MM.1S (cell line): ENCODE measurements at regions not wholly inside any gene's neighbourhood (a gene's known extent, or its start where the extent isn't known, plus 50 kb on each side); places are given as distances from the start of the nearest gene placed in this dataset.
"Not testable (repeated sequence)": the region's sequence is repeated elsewhere in the genome, so short reads cannot be mapped to it uniquely, and the experiment has no call there.

Experiments used
- DNase-seq: peaks from one replicate; pipeline ENCODE4 v3.0.0-alpha.2; 2015
- H2AFZ ChIP-seq: fragments of 300-600 bp; sonication (generic); 2 replicates; pipeline ENCODE4 v1.6.0; 2016; ENCODE audit warnings: antibody characterized with exemption, low read length
- H3F3A ChIP-seq: fragments of 300-600 bp; sonication (generic); 2 replicates; pipeline ENCODE4 v1.6.1; 2016; ENCODE audit warnings: mild to moderate bottlenecking, antibody characterized with exemption, low read length, moderate library complexity, mixed read lengths; ENCODE audit not compliant: insufficient read depth
- H3K27ac ChIP-seq: fragments of 300-600 bp; sonication (generic); 2 replicates; pipeline ENCODE4 v1.5.1; 2016; ENCODE audit warnings: mild to moderate bottlenecking, low read length
- H3K27me3 ChIP-seq: fragments of 300-600 bp; sonication (generic); replicated peaks from 2 replicates; pipeline ENCODE4 v1.6.0; 2016; ENCODE audit warnings: low read length; ENCODE audit not compliant: insufficient read depth
- H3K36me3 ChIP-seq: fragments of 300-600 bp; sonication (generic); replicated peaks from 2 replicates; pipeline ENCODE4 v1.6.1; 2016; ENCODE audit warnings: mild to moderate bottlenecking, low read length, mixed read lengths; ENCODE audit not compliant: insufficient read depth
- H3K4me1 ChIP-seq: fragments of 300-600 bp; sonication (generic); 2 replicates; pipeline ENCODE4 v1.6.1; 2016; ENCODE audit warnings: low read length, mixed read lengths
- H3K4me2 ChIP-seq: fragments of 300-600 bp; sonication (generic); 2 replicates; pipeline ENCODE4 v1.6.0; 2016; ENCODE audit warnings: low read depth, low read length
- H3K4me3 ChIP-seq: fragments of 300-600 bp; sonication (generic); 2 replicates; pipeline ENCODE4 v1.5.1; 2016; ENCODE audit warnings: low read length, mixed read lengths
- H3K79me2 ChIP-seq: fragments of 300-600 bp; sonication (generic); 2 replicates; pipeline ENCODE4 v1.6.1; 2016; ENCODE audit warnings: mixed run types, low read length, mixed read lengths
- H3K9ac ChIP-seq: fragments of 300-600 bp; sonication (generic); 2 replicates; pipeline ENCODE4 v1.6.1; 2016; ENCODE audit warnings: low read length, mixed read lengths
- H3K9me2 ChIP-seq: fragments of 300-600 bp; sonication (generic); replicated peaks from 2 replicates; pipeline ENCODE4 v1.6.1; 2016; ENCODE audit warnings: mild to moderate bottlenecking, low read length, mixed read lengths; ENCODE audit not compliant: insufficient read depth
- H3K9me3 ChIP-seq: fragments of 300-600 bp; sonication (generic); replicated peaks from 2 replicates; pipeline ENCODE4 v1.6.1; 2016; ENCODE audit warnings: mild to moderate bottlenecking, low read length, mixed read lengths; ENCODE audit not compliant: insufficient read depth
- H4K20me1 ChIP-seq: fragments of 300-600 bp; sonication (generic); 2 replicates; pipeline ENCODE4 v1.6.1; 2016; ENCODE audit warnings: mild to moderate bottlenecking, low read length, moderate library complexity, mixed read lengths; ENCODE audit not compliant: insufficient read depth
- EZH2 ChIP-seq: fragments of 300-600 bp; sonication (generic); optimal IDR thresholded peaks from 2 replicates; pipeline ENCODE3; 2017; ENCODE audit warnings: low read depth, mild to moderate bottlenecking, antibody characterized with exemption, low read length, mixed read lengths
- EZH2phosphoT487 ChIP-seq: fragments of 300-600 bp; sonication (generic); IDR thresholded peaks from 2 replicates; pipeline ENCODE4 v1.6.1; 2018; ENCODE audit warnings: antibody characterized with exemption, low read length
- TF ChIP-seq, protein P1 (sequence below): fragments of 300-600 bp; sonication (generic); IDR thresholded peaks from 2 replicates; pipeline ENCODE4 v1.5.1; 2016; ENCODE audit warnings: antibody characterized with exemption, low read length, mixed read lengths

DNA sequence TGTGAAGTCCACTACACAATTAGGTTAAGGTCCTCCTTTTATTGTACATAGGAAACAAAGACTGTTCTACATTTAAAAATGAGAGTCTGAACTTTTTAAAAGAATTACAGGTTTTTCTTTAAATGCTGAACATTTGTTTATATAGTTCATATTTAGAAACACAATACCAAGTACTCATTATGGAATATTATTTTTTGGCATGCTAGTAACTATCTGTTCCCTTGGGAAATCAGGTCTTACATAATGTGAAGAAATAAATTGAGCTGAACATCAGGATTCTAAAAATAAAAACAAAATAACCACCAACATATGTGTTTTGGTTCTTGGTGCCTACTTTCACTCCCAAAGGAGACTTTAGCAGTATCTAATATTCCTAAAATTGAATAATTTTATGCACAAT lies 230.5 kb upstream of the IZUMO3 start:
- H3K4me2 ChIP-seq: no peak overlapping the region
- H3K27me3 ChIP-seq: no peaks in the 10 kb centered on the region
- H4K20me1 ChIP-seq: no peaks in the 10 kb centered on the region
- no peak for DNase-seq
- no peaks in the 10 kb centered on the region for H3K36me3 ChIP-seq
- no peak overlapping the region for H3K9ac ChIP-seq
- no peak overlapping the region for H3K4me3 ChIP-seq
- H3K79me2 ChIP-seq: no peaks in the 10 kb centered on the region
- H3K4me1 ChIP-seq: no peaks in the 10 kb centered on the region
- H3K9me2 ChIP-seq: no peaks in the 10 kb centered on the region
- H3F3A ChIP-seq: no peaks in the 10 kb centered on the region
- H3K9me3 ChIP-seq: no peaks in the 10 kb centered on the region
- H3K27ac ChIP-seq: no peak overlapping the region
- TF ChIP-seq, protein P1, sequence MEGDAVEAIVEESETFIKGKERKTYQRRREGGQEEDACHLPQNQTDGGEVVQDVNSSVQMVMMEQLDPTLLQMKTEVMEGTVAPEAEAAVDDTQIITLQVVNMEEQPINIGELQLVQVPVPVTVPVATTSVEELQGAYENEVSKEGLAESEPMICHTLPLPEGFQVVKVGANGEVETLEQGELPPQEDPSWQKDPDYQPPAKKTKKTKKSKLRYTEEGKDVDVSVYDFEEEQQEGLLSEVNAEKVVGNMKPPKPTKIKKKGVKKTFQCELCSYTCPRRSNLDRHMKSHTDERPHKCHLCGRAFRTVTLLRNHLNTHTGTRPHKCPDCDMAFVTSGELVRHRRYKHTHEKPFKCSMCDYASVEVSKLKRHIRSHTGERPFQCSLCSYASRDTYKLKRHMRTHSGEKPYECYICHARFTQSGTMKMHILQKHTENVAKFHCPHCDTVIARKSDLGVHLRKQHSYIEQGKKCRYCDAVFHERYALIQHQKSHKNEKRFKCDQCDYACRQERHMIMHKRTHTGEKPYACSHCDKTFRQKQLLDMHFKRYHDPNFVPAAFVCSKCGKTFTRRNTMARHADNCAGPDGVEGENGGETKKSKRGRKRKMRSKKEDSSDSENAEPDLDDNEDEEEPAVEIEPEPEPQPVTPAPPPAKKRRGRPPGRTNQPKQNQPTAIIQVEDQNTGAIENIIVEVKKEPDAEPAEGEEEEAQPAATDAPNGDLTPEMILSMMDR: no peak
- no peak for TF ChIP-seq EZH2phosphoT487
- TF ChIP-seq EZH2: no peak
- H2AFZ ChIP-seq: no peak overlapping the region

DNA sequence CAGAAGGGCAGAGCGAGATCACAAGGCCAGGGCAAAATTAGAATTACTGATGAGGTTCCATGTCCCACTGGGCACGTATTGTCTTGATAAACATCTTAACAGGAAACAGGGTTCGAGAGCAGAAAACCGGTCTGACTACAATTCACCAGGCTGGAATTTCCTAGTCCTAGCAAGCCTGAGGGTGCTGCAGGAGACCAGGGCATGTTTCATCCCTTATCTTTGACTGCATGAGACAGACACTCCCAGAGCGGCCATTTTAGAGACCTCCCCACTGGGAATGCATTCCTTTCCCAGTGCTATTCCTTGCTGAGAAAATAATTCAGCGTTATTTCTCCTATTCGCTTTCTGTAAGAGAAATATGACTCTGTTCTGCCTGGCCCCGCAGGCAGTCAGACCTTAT lies 228.5 kb upstream of the IZUMO3 start:
- not testable (repeated sequence) for H3K4me1 ChIP-seq

DNA sequence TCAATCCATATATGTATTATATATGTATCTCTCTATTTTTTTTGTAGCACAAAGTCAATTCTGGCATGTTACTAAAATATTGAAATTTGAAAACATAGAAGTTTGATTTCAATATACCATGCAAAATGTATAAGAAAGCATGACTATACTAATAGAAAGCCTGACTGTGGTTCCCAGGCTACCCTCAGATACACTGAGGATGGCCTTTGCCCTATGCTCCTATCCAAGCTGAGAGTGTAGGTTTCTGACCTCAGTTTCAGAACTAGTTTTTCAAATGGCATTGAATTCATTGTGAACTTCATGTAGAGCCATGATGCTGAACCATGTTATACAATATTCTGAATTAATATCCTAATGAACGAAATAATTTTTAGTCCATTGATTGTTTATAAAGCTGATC lies 220.4 kb upstream of the IZUMO3 start:
- no peaks in the 10 kb centered on the region for H3K36me3 ChIP-seq
- no peaks in the 10 kb centered on the region for H3K9me3 ChIP-seq
- H3K4me3 ChIP-seq: no peak overlapping the region
- H3K4me1 ChIP-seq: peaks cover 4% of the 10 kb centered on the region; the same call in 1 of the 2 replicates
- no peak overlapping the region for H3K4me2 ChIP-seq
- H3K27me3 ChIP-seq: no peaks in the 10 kb centered on the region
- no peaks in the 10 kb centered on the region for H3K9me2 ChIP-seq
- H4K20me1 ChIP-seq: no peaks in the 10 kb centered on the region
- H3F3A ChIP-seq: no peaks in the 10 kb centered on the region
- H3K79me2 ChIP-seq: no peaks in the 10 kb centered on the region
- H3K9ac ChIP-seq: no peak overlapping the region
- TF ChIP-seq, protein P1: no peak
- TF ChIP-seq EZH2phosphoT487: no peak
- TF ChIP-seq EZH2: no peak
- H3K27ac ChIP-seq: peak overlapping the region; percentile 13; the same call in 1 of the 2 replicates
- DNase-seq: peak; percentile 10
- H2AFZ ChIP-seq: no peak overlapping the region

More for the DNA sequence above, 228.5 kb upstream of the IZUMO3 start:
- not testable (repeated sequence) for H4K20me1 ChIP-seq, H3K27ac ChIP-seq, H2AFZ ChIP-seq, H3K9me3 ChIP-seq, H3K79me2 ChIP-seq, H3K4me3 ChIP-seq, H3F3A ChIP-seq, DNase-seq, H3K4me2 ChIP-seq, H3K9me2 ChIP-seq, H3K36me3 ChIP-seq, H3K27me3 ChIP-seq, H3K9ac ChIP-seq

DNA sequence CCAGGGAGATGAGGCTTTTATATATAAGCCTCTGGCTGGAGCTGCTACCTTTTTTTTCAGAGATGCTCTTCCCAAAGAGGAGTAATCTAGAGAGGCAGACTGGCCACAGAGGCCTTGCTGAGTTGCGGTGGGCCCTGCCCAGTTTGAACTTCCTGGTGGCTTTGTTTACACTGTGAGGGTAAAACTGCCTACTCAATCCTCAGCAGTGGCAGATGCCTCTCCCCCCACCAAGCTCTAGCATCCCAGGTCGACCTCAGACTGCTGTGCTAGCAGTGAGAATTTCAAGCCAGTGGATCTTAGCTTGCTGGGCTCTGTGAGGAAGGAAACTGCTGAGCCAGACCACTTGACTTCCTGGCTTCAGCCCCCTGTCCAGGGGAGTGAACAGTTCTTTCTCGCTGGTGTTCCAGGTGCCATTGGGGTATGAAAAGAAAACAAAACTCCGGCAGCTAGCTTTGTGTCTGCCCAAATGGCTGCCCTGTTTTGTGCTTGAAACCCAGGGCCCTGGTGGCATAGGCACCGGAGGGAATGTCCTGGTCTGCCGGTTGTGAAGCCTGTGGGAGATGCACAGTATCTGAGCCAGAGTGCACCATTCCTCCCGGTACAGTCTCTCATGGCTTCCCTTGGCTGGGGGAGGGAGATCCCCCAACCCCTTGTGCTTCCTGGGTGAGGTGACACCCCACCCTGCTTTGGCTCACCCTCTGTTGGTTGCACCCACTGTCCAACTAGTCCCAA lies 219.5 kb upstream of the IZUMO3 start:
- peaks cover 4% of the 10 kb centered on the region; the same call in 1 of the 2 replicates for H3K4me1 ChIP-seq
- no peak overlapping the region for H3K9ac ChIP-seq
- H3K27ac ChIP-seq: peak overlapping the region; percentile 50; the same call in 1 of the 2 replicates
- H3F3A ChIP-seq: no peaks in the 10 kb centered on the region
- H3K36me3 ChIP-seq: no peaks in the 10 kb centered on the region
- H3K9me2 ChIP-seq: no peaks in the 10 kb centered on the region
- H2AFZ ChIP-seq: no peak overlapping the region
- H3K4me2 ChIP-seq: no peak overlapping the region
- H3K27me3 ChIP-seq: no peaks in the 10 kb centered on the region
- TF ChIP-seq EZH2 (no peak), EZH2phosphoT487 (no peak)
- TF ChIP-seq, protein P1: no peak
- H3K4me3 ChIP-seq: no peak overlapping the region
- H3K9me3 ChIP-seq: no peaks in the 10 kb centered on the region
- peak; percentile 60 for DNase-seq
- H4K20me1 ChIP-seq: no peaks in the 10 kb centered on the region
- H3K79me2 ChIP-seq: no peaks in the 10 kb centered on the region
